ENCODE measurements at regions not wholly inside any gene's neighbourhood (a gene's known extent, or its start where the extent isn't known, plus 50 kb on each side); places are given as distances from the start of the nearest gene placed in this dataset.

GRCh38 chr20:48562586-48563116 lies 265.1 kb downstream of the PREX1 start:
- TF ChIP-seq CTCF (IDR thresholded peaks at IDR 0.05; ENCODE audit: low read length, missing control alignments): no peak
- DNase-seq (ENCODE audit: low read depth): no peak
- H3K4me3 ChIP-seq (replicated peaks; ENCODE audit: low read depth, low read length): no peak overlapping the region

- TF ChIP-seq CTCF (IDR thresholded peaks at IDR 0.05; ENCODE audit: low read length, missing control alignments): no peak
- DNase-seq (ENCODE audit: low read depth): no peak
- no peak overlapping the region for H3K4me3 ChIP-seq (replicated peaks; ENCODE audit: low read depth, low read length)
Observed at GRCh38 chr20:48558906-48559305, 268.9 kb downstream of the PREX1 start.

GRCh38 chr20:48557380-48557779 lies 270.4 kb downstream of the PREX1 start:
- no peak for DNase-seq (ENCODE audit: low read depth)
- H3K4me3 ChIP-seq (replicated peaks; ENCODE audit: low read depth, low read length): no peak overlapping the region
- TF ChIP-seq CTCF (IDR thresholded peaks at IDR 0.05; ENCODE audit: low read length, missing control alignments): no peak

GRCh38 chr20:48556956-48557355 lies 270.8 kb downstream of the PREX1 start:
- no peak for TF ChIP-seq CTCF (IDR thresholded peaks at IDR 0.05; ENCODE audit: low read length, missing control alignments)
- no peak for DNase-seq (ENCODE audit: low read depth)

GRCh38 chr20:48552550-48552949 lies 275.2 kb downstream of the PREX1 start:
- no peak for DNase-seq (ENCODE audit: low read depth)
- H3K4me3 ChIP-seq (replicated peaks; ENCODE audit: low read depth, low read length): no peak overlapping the region
- TF ChIP-seq CTCF (IDR thresholded peaks at IDR 0.05; ENCODE audit: low read length, missing control alignments): no peak

More at GRCh38 chr20:48556956-48557355, 270.8 kb downstream of the PREX1 start:
- no peak overlapping the region for H3K4me3 ChIP-seq (replicated peaks; ENCODE audit: low read depth, low read length)

- no peak for DNase-seq (ENCODE audit: low read depth)
- no peak overlapping the region for H3K4me3 ChIP-seq (replicated peaks; ENCODE audit: low read depth, low read length)
Observed at GRCh38 chr20:48550814-48551213, 277.0 kb downstream of the PREX1 start.

More at GRCh38 chr20:48550814-48551213, 277.0 kb downstream of the PREX1 start:
- TF ChIP-seq CTCF (IDR thresholded peaks at IDR 0.05; ENCODE audit: low read length, missing control alignments): no peak

Measured in fibroblast of pulmonary artery (primary cell).